Hematopoietic multipotent progenitor cell treated with erythropoietin and hydrocortisone succinate and interleukin-3 and kit ligand, for 4 days (in vitro differentiated cells): ENCODE measurements at regions not wholly inside any gene's neighbourhood (a gene's known extent, or its start where the extent isn't known, plus 50 kb on each side); places are given as distances from the start of the nearest gene placed in this dataset.
A peak's percentile ranks its signal among the peaks of the same experiment; 100 is the strongest.

Experiments
- DNase-seq: peaks from one replicate; pipeline ENCODE4 v3.0.0-alpha.2; 2015

- DNase-seq = no peak
These were observed 1066.2 kb downstream of the TDRD15 start for GRCh38 chr2:22189893-22190480.

- no peak for DNase-seq
These were observed 1070.5 kb downstream of the TDRD15 start for GRCh38 chr2:22194218-22194617.

DNA sequence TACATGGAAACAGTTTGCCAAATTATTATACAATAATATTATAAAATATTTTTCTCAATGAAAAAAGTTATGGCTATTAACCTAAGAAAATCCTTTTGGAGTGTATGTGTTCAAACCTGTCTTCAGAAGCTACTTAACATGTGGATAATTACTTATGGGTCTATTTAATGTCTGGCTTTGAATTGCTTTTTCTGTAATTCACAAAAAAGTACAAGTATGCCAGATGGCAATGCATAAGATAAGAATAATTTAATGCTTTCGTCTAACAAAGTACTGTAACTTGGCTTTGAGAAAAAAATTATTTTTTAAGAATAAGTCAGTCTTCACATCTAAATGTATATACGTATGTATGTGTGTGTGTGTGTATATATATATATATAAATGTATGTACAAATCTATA, 1073.0 kb downstream of the TDRD15 start:
- no peak for DNase-seq

DNA sequence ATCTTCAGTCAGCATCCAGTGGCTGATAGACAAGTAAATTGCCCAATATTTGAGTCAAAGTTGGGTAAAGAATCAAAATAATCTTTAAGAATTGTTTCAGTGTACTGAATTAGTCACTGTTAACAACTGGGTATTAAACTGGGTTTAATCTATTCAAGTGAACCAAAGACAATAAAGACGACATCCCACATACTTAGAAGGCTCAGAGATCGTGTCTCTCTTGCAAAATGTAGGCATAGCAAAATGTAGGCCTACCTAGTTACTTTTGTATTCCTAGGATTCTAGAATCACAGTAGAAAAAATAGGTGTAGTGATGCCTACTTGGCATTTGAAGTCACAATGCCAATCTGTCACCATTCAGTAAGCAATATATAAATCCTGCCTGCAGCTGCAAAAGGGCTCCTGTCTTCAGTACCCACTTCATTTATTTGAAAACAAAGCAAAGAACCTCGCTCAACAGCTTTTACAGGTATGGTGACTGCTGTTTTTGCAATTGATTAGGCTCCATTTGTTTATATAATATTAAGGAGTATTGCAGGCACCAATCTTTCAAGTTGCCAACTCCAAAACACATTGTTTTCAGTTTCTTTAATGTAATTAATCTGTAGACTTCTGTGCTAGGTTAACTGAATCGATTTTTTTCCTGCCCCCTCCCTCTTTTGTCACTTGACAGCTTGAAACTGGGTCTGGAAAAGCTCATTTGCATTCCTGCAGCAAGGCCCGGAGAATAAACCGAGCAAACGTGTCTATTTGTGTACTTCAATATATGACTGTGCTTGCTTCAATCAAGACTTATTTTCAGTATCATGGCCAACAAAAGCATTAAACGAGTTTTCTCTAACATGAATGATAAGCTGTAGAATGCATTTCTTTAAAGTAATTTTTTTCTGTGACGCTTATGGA, 1074.9 kb downstream of the TDRD15 start:
- no peak for DNase-seq

DNA sequence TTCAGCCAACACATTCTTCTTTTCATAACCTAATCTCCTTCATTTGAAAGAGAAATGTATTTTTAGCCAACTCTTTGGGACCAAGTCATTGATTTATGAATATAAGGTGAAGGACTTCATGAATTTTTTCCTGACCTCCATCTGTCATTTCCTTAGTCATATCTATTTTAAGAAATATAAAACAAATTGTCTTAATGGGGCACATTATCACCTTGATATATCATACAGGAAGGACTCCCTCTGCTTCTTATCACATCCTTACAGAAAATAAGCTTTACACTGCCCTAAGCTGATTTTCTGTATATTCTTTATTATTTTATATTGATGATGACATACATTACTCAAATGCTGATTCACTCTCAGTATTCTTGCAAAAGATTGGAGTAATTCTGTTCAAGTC, 1076.2 kb downstream of the TDRD15 start:
- no peak for DNase-seq

GRCh38 chr2:22209545-22209944, 1085.8 kb downstream of the TDRD15 start:
- DNase-seq = no peak

GRCh38 chr2:22213237-22213636, 1089.5 kb downstream of the TDRD15 start:
- DNase-seq = no peak

GRCh38 chr2:22215517-22215916, 1091.7 kb downstream of the TDRD15 start:
- DNase-seq = no peak

- no peak for DNase-seq
These were observed 1094.1 kb downstream of the TDRD15 start for GRCh38 chr2:22217881-22218280.

- no peak for DNase-seq
These were observed 1097.2 kb downstream of the TDRD15 start for GRCh38 chr2:22221006-22221405.

- no peak for DNase-seq
These were observed 1115.2 kb downstream of the TDRD15 start for GRCh38 chr2:22238967-22239366.

DNA sequence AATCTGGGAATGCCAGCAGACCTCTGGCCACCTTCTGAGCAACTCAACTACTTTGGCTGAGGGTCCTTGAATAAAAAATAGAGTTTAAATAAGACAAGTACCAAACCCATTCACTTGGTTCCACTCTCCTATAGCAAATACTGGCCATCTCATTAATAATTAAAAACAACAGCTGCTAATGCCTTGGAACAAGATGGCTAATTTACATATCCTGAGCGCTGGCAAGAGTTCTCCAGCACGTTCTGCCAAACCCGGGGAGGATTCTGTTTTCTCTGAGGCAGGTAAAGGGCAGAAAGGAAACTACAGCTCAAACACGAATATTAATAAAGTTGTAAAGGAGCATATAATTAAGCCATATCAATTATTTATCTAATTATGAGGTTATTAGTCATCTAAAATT, 1123.7 kb downstream of the TDRD15 start:
- no peak for DNase-seq

- DNase-seq = no peak
These were observed 1125.1 kb downstream of the TDRD15 start for GRCh38 chr2:22248851-22249250.

- no peak for DNase-seq
These were observed 1129.4 kb downstream of the TDRD15 start for GRCh38 chr2:22253171-22253570.

DNA sequence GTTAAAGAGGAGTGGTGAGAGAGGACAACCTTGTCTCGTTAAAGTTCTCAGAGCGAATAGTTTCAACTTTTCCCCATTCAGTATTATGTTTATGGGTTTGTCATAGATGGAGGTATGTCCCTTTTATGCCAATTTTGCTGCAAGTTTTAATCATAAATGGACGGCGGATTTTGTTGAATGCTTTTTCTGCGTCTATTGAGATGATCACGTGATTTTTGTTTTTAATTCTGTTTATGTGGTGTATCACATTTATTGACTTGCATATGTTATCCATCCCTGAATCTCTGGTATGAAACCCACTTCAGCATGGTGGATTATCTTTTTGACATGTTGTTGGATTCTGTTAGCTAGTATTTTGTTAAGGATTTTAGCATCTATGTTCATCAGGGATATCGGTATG, 1123.8 kb upstream of the KLHL29 start:
- no peak for DNase-seq

DNA sequence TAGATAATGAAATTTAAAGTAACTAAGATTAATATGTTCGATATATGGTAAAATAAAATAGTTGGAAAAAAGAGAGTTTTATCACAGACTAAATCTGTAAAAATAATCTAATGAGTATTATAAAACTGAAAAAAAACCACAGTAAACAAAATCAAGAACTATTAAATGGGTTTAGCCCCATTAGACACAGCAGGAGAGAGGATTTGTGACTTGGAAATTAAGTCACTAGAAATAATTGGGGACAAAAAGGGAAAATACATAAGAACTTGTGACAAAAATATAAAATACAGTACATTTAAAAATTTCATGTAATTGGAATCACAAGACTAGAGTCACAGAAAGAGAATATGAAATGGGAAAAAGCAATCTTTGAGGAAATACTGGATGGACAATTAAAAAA, 1114.6 kb upstream of the KLHL29 start:
- DNase-seq = no peak

DNA sequence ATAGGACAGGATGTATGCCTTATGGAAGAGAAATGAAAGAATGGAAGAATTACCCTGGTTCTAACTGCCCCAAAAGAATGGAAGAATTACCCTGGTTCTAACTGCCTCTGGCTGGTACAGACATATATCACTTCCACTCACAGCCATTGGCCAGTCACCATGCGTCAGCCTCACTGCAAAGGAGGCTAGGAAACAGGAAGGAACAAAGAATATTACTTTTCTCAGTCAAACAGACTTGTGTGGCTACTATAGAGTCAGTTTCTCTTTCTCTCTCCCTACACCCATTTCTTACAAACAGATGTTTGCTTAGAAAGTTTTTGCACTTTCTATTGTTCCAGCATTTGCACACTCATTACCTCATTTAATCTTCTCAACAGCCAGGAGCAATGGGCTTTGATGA, 1111.1 kb upstream of the KLHL29 start:
- no peak for DNase-seq

GRCh38 chr2:22274661-22275060, 1110.3 kb upstream of the KLHL29 start:
- DNase-seq = no peak

DNA sequence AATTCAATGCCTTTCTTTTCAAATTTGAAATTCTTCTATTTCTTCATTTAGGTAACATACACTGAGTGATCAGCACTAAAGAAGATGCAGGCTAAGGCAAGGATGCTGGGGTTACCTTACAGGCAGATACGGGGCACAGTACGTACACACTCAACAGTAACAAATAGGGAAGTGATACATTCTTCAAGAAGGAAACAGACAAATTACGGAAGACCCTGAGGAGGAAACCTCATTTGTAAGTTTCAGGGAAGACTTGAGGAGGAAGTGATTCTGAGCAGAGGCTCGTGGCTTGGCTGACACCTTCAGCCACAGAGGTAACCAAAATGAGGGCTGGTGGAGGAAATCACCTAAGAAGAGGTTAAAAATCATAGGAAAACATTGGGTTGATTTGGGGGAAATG, 1108.3 kb upstream of the KLHL29 start:
- peak; percentile 1 for DNase-seq

- DNase-seq = no peak
These were observed 1105.4 kb upstream of the KLHL29 start for GRCh38 chr2:22279541-22279940.

DNA sequence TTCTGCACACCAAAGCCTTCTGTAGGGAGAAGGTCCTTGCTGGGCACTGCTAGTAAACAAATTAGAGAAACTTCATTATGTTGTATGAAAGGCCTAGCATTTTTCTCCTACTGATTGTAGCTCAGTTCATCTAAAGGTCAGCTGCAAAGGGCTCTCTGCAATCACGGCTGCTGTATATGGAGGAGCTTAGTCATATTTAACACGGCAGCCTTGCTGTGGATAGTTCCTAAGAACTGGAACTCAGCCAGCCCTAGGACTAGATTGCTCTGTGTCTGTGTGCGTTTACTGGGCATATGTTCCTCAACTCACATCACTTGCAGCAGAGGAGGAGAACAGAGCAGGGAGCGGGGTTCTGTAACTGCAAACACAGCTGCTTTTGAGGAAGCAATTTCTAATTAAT, 1103.9 kb upstream of the KLHL29 start:
- DNase-seq = no peak

DNA sequence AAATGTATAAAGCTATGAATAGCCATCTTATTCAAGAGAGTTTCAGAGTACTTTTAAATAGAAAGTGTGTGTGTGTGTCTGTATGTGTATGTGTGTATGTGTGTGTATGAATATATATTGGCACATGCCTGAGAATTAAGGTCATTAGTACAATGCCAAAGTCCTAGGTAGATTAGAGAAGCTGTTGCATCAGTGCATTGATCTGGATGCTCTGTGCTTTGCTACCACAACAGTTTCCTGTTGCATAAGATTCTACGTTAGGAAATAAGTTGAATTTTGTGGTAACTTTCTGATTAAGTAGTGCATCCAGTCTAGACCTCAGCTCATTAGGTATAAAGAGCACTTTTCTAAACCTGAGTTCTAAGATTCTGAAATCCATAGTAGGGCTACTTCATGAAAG, 1102.8 kb upstream of the KLHL29 start:
- DNase-seq = peak; percentile 46

DNA sequence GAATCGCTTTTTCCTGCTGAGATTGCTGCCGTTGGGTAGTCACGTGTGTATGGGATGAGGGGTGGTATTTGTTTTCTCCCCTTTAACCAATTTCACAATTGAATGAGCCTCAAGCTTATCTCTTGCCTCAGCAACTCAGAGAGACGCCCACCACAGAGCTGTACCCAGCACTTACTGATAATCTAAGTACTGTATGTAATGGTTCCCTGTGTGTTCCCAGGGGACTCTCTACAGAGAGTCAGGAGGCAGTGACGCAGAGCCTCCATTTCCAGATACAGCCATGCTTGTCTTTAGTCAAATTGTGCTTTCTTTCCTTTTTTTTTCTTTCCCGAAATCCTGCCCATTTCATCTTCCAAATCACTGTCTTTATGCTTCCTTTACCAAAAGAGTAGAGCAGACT, 1102.1 kb upstream of the KLHL29 start:
- DNase-seq = peak; percentile 2

- no peak for DNase-seq
These were observed 1101.5 kb upstream of the KLHL29 start for GRCh38 chr2:22283436-22283835.

DNA sequence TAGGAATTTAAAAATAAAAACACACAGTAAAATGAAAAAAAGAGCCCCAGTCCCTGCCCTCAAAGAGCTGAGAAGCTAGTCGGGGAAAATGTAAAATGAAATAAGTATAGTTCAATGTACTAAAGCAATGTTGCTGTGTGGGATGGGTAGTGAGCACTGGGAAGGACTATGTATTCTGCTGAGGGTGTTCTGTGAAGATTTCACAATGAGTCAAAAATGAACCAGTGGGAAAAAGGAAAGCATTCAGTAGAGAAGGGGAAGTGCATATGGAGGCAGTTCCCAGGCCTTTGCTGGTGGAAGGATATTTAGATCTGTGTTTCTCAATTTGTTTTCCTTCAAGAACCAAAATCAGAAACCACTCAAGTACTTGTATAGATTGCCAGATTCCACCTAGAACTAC, 1094.7 kb upstream of the KLHL29 start:
- no peak for DNase-seq
